Natural killer cell treated with Interleukin-12 subunit alpha and Interleukin-12 subunit beta and Interleukin-15 and Interleukin-18, amount 100 ng/mL, for 72 hours (primary cell): ENCODE measurements at regions not wholly inside any gene's neighbourhood (a gene's known extent, or its start where the extent isn't known, plus 50 kb on each side); places are given as distances from the start of the nearest gene placed in this dataset.
"Not testable (repeated sequence)": the region's sequence is repeated elsewhere in the genome, so short reads cannot be mapped to it uniquely, and the experiment has no call there.

Experiments
- ATAC-seq, 2 donors: fragments of 150-1000 bp; cut with Tn5 transposase in 1 of 2; sonication (Bioruptor Pico), chemical (Tn5 transposase) in 1 of 2; 2 replicates each; pipeline ENCODE4 v1.10.0; 2021
- DNase-seq: peaks from one replicate; pipeline ENCODE4 v3.0.0; 2022; ENCODE audit warnings: low spot score
- H3K27ac Mint-ChIP-seq, 2 donors: 1 replicate in 1 of 2; 2 replicates in 1 of 2; pipeline ENCODE4 v1.8.0; 2022; ENCODE audit warnings: mixed read lengths in 2 of 2, mild to moderate bottlenecking in 1 of 2, moderate library complexity in 1 of 2
- H3K27me3 Mint-ChIP-seq, 2 donors: 1 replicate in 1 of 2; 2 replicates in 1 of 2; pipeline ENCODE4 v1.8.0; 2022; ENCODE audit warnings: mixed read lengths in 2 of 2
- H3K36me3 Mint-ChIP-seq: one replicate; pipeline ENCODE4 v1.8.0; 2022; ENCODE audit warnings: mixed read lengths
- H3K4me1 Mint-ChIP-seq, 2 donors: 1 replicate in 1 of 2; 2 replicates in 1 of 2; pipeline ENCODE4 v1.8.0; 2022; ENCODE audit warnings: low read depth in 2 of 2, mixed read lengths in 2 of 2, mild to moderate bottlenecking in 1 of 2
- H3K4me3 Mint-ChIP-seq: one replicate; pipeline ENCODE4 v1.8.0; 2022; ENCODE audit warnings: mixed read lengths
- H3K9me3 Mint-ChIP-seq: 2 replicates; pipeline ENCODE4 v1.8.0; 2022; ENCODE audit warnings: mixed read lengths

- DNase-seq = no peak
- Mint-ChIP-seq H3K36me3 (no peaks in the 10 kb centered on the region), H3K4me3 (no peak overlapping the region), H3K27me3 (no peaks in the 10 kb centered on the region), H3K9me3 (peaks cover 13% of the 10 kb centered on the region), H3K4me1 (no peaks in the 10 kb centered on the region), H3K27ac (no peak overlapping the region)
- no peak for ATAC-seq
Observed at GRCh38 chr3:145013931-145014330, 1042.3 kb downstream of the DIPK2A start.

DNA sequence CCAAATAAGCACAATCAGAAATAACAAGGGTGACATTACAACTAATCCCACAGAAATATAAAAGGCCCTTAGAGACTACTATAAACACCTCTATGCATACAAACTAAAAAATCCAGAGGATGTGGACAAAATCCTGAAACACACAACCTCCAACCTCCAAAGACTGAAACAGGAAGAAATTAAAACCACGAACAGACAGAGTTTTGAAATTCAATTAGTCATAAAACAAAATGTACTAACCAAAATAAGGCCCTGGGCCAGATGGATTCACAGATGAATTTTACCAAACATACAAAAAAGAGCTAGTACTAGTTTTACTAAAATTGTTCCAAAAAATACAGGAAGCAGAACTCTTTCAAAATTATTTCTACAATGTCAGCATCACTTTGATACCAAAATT is 1043.6 kb downstream of the DIPK2A start:
- Mint-ChIP-seq H3K27me3 (no peaks in the 10 kb centered on the region), H3K36me3 (no peaks in the 10 kb centered on the region), H3K4me1 (no peaks in the 10 kb centered on the region), H3K27ac (no peak overlapping the region), H3K9me3 (peaks cover 9% of the 10 kb centered on the region), H3K4me3 (no peak overlapping the region)
- no peak for ATAC-seq
- no peak for DNase-seq

DNA sequence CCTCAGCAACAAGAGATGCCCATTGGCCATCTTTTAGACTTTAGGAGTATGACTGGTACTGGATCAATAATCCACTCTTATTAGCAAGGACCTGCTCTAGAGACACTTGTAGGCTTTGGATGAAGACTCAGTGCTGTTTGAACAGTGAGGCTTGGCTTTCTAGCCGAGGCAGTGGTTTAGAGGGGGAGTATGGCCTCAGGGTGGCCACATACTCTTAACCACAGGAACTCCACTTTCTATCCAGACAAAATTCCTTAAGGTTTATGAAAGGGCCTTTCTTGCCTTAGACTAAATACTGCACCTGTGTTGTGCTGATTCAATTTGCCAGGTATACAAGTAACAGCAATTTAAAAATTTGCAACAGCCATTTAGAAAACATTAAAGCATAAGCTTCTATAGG is 1046.3 kb downstream of the DIPK2A start:
- ATAC-seq (no peak), DNase-seq (no peak)
- Mint-ChIP-seq H3K9me3 (peaks cover 16% of the 10 kb centered on the region), H3K27ac (no peak overlapping the region), H3K4me1 (no peaks in the 10 kb centered on the region), H3K4me3 (no peak overlapping the region), H3K36me3 (no peaks in the 10 kb centered on the region), H3K27me3 (no peaks in the 10 kb centered on the region)

GRCh38 chr3:145022447-145022846 is 1050.8 kb downstream of the DIPK2A start:
- no peak overlapping the region for H3K27ac Mint-ChIP-seq
- peaks cover 20% of the 10 kb centered on the region for H3K9me3 Mint-ChIP-seq
- H3K36me3 Mint-ChIP-seq = no peaks in the 10 kb centered on the region
- no peak for ATAC-seq
- no peaks in the 10 kb centered on the region for H3K4me1 Mint-ChIP-seq
- no peaks in the 10 kb centered on the region for H3K27me3 Mint-ChIP-seq
- H3K4me3 Mint-ChIP-seq = no peak overlapping the region
- DNase-seq = no peak

DNA sequence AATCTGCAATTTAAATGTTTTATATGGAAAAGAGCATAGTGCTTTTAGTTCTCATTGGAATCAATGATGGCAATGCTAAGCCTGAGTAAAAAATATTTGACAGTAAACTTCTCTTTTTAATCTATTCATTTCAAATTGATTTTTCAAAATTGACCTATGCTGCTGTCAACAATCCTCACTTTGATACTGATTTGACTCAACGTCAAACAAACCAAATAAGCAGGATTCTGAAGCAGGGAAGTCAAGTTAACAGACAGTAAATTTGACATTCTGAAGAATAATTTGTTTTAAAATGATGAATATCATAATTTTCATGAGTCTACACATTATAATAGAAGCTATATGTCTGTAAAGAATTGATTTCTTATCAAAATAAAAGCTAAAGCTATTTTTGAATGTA is 1053.1 kb downstream of the DIPK2A start:
- Mint-ChIP-seq H3K27me3 (no peaks in the 10 kb centered on the region), H3K36me3 (no peaks in the 10 kb centered on the region), H3K9me3 (peaks cover 24% of the 10 kb centered on the region), H3K27ac (no peak overlapping the region), H3K4me1 (no peaks in the 10 kb centered on the region), H3K4me3 (no peak overlapping the region)
- DNase-seq (no peak), ATAC-seq (no peak)

DNA sequence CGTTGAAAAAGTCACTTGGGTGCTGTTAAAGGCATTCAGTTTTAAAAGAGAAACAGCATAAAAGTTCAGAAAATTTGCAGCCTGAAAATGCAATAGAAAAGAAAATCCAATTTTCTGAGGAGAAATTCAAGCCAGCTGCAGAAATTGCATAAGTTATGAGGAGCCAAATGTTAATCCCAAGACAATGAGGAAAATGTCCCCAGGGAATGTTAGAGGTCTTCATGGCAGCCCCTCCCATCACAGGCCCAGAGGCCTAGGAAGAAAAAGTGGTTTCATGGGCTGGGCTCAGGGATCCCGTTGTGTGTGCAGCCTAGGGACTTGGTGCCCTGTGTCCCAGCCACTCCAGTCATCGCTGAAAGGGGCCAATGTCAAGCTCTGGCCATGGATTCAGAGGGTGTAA is 1055.6 kb downstream of the DIPK2A start:
- H3K27me3 Mint-ChIP-seq, H3K4me3 Mint-ChIP-seq: not testable (repeated sequence)

DNA sequence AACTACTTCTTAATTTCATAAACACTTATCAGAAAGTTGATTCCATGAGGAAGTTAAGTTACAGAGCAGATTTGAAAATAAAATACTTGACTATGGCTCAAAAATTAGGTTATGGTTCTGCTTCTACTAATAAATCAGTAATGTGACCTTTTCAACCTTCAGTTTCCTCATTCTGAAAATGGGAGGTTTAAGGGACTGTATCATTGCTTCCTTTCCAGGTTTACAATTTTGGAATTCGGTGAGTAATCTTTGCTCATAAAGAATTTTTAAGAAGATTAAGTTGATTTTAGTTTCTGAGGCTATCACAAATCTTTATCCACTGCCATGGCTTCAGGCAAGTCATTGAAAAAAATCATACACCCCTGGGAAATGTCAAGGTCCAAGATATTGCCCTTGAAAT is 1061.2 kb downstream of the DIPK2A start:
- H3K36me3 Mint-ChIP-seq = no peaks in the 10 kb centered on the region

More for the DNA sequence above, 1055.6 kb downstream of the DIPK2A start:
- H3K9me3 Mint-ChIP-seq = peaks cover 24% of the 10 kb centered on the region
- H3K27ac Mint-ChIP-seq, DNase-seq, H3K4me1 Mint-ChIP-seq, ATAC-seq, H3K36me3 Mint-ChIP-seq: not testable (repeated sequence)

GRCh38 chr3:145035682-145036081 is 1064.1 kb downstream of the DIPK2A start:
- ATAC-seq = no peak
- DNase-seq = no peak
- H3K36me3 Mint-ChIP-seq = no peaks in the 10 kb centered on the region
- no peak overlapping the region for H3K4me3 Mint-ChIP-seq
- H3K27me3 Mint-ChIP-seq = no peaks in the 10 kb centered on the region
- no peaks in the 10 kb centered on the region for H3K4me1 Mint-ChIP-seq
- no peak overlapping the region for H3K27ac Mint-ChIP-seq
- H3K9me3 Mint-ChIP-seq = peaks cover 18% of the 10 kb centered on the region

More for the DNA sequence above, 1061.2 kb downstream of the DIPK2A start:
- Mint-ChIP-seq H3K4me3 (no peak overlapping the region), H3K4me1 (no peaks in the 10 kb centered on the region), H3K27ac (no peak overlapping the region), H3K9me3 (peaks cover 18% of the 10 kb centered on the region), H3K27me3 (no peaks in the 10 kb centered on the region)
- no peak for DNase-seq
- ATAC-seq = no peak

- H3K36me3 Mint-ChIP-seq, H3K27me3 Mint-ChIP-seq, H3K4me3 Mint-ChIP-seq, H3K27ac Mint-ChIP-seq, DNase-seq, ATAC-seq, H3K4me1 Mint-ChIP-seq: not testable (repeated sequence)
- peaks cover 18% of the 10 kb centered on the region for H3K9me3 Mint-ChIP-seq
Observed at GRCh38 chr3:145054055-145054454, 1082.4 kb downstream of the DIPK2A start.

GRCh38 chr3:145055375-145056076 is 1083.9 kb downstream of the DIPK2A start:
- H3K4me3 Mint-ChIP-seq = no peak overlapping the region
- peaks cover 22% of the 10 kb centered on the region for H3K9me3 Mint-ChIP-seq
- H3K36me3 Mint-ChIP-seq = no peaks in the 10 kb centered on the region
- no peaks in the 10 kb centered on the region for H3K27me3 Mint-ChIP-seq
- no peak for DNase-seq
- no peak overlapping the region for H3K27ac Mint-ChIP-seq
- no peaks in the 10 kb centered on the region for H3K4me1 Mint-ChIP-seq
- ATAC-seq = no peak

DNA sequence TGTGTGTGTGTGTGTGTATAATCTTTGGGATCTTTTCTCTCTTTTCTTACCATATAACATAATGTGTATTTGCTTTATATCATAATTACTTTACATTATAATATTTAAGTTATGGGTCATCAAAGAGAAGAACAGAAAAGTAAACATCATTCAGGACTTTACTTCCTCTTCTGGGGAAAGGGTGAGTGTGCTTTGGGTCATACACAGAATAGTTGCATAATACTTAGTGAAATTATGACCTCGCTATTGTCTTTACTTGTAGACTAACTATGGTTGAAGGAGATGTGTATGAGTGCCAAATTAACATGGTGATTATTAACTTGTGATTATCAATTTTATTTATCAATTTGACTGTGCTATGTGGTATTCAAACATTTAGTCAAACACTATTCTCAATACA is 1086.9 kb downstream of the DIPK2A start:
- Mint-ChIP-seq H3K4me3 (no peak overlapping the region), H3K9me3 (peaks cover 19% of the 10 kb centered on the region), H3K27me3 (no peaks in the 10 kb centered on the region), H3K4me1 (no peaks in the 10 kb centered on the region), H3K27ac (no peak overlapping the region), H3K36me3 (peaks cover 6% of the 10 kb centered on the region)
- DNase-seq = no peak
- ATAC-seq = no peak

DNA sequence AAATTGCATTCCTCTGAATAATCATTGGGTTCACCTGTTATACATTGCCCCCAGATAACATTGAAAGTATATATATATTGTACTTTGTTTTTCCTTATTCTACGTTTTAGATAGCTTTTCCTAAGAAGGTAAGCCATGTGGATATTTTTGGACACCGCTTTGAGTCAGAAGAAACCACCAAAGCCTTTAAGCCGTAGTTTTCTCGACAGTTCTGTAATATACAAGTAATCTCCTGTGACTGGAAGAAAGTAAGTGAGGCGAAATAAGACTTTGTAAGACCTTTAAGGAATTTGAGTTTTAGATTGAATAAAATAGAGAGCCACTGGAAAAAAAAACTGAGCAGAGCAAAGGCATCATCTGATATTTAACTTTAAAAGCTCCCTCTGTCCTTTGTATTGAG is 1092.0 kb downstream of the DIPK2A start:
- H3K4me3 Mint-ChIP-seq = no peak overlapping the region

GRCh38 chr3:145070795-145071194 is 1090.2 kb downstream of the PLOD2 start:
- Mint-ChIP-seq H3K9me3 (peaks cover 5% of the 10 kb centered on the region), H3K4me1 (no peaks in the 10 kb centered on the region), H3K36me3 (no peaks in the 10 kb centered on the region), H3K4me3 (no peak overlapping the region), H3K27me3 (no peaks in the 10 kb centered on the region), H3K27ac (no peak overlapping the region)
- DNase-seq (no peak), ATAC-seq (no peak)

More for the DNA sequence above, 1092.0 kb downstream of the DIPK2A start:
- Mint-ChIP-seq H3K27me3 (no peaks in the 10 kb centered on the region), H3K36me3 (peaks cover 6% of the 10 kb centered on the region), H3K27ac (no peak overlapping the region), H3K9me3 (peaks cover 13% of the 10 kb centered on the region), H3K4me1 (no peaks in the 10 kb centered on the region)
- no peak for ATAC-seq
- no peak for DNase-seq

GRCh38 chr3:145079436-145079835 is 1081.5 kb downstream of the PLOD2 start:
- Mint-ChIP-seq H3K4me3 (no peak overlapping the region), H3K4me1 (no peaks in the 10 kb centered on the region), H3K27me3 (no peaks in the 10 kb centered on the region), H3K36me3 (no peaks in the 10 kb centered on the region), H3K9me3 (peaks cover 16% of the 10 kb centered on the region), H3K27ac (no peak overlapping the region)
- no peak for DNase-seq
- ATAC-seq = no peak

DNA sequence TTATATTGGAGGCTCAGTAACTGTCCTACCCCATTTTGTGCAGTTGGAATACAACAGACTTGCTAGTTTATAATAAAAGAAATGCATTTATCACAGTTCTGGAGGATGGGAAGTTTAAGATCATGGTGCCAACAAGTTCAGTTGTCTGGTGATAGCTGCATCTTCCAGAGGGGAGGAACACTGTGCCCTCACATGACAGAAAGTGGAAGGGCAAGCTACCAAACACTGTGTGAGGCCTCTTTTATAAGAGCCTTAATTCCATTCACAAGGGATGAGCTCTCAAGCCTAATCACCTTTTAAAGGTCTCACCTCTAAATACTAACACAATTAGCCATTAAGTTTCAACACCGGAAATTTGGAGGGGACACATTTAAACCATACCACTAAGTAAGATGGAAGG is 1073.9 kb downstream of the PLOD2 start:
- no peaks in the 10 kb centered on the region for H3K4me1 Mint-ChIP-seq
- DNase-seq (no peak), ATAC-seq (no peak)
- H3K9me3 Mint-ChIP-seq = peaks cover 12% of the 10 kb centered on the region
- H3K36me3 Mint-ChIP-seq = no peaks in the 10 kb centered on the region
- no peak overlapping the region for H3K27ac Mint-ChIP-seq
- H3K27me3 Mint-ChIP-seq = no peaks in the 10 kb centered on the region
- no peak overlapping the region for H3K4me3 Mint-ChIP-seq
